Activated CD4-positive, alpha-beta T cell treated with anti-CD3 and anti-CD28 coated beads for 36 hours (primary cell): ENCODE measurements at regions not wholly inside any gene's neighbourhood (a gene's known extent, or its start where the extent isn't known, plus 50 kb on each side); places are given as distances from the start of the nearest gene placed in this dataset.

Experiments
- ATAC-seq: fragments of 200-7000 bp; cut with Tn5 transposase; one replicate; pipeline ENCODE4 v1.10.0; 2021; ENCODE audit warnings: mild to moderate bottlenecking, moderate library complexity
- CTCF ChIA-PET: fragments of 350-600 bp; sonication (Branson Sonifier 250); formaldehyde crosslinking; loops from one replicate; lab custom pipeline; 2021; ENCODE audit warnings: antibody characterized with exemption; lab: Charles Lee
- POLR2A ChIA-PET: fragments of 350-600 bp; sonication (Branson Sonifier 250); formaldehyde crosslinking; loops from one replicate; lab custom pipeline; 2021; ENCODE audit warnings: antibody characterized with exemption, inconsistent platforms; lab: Charles Lee
- DNase-seq: peaks from one replicate; pipeline ENCODE4 v3.0.0-alpha.2; 2020
- H3K27ac Mint-ChIP-seq: one replicate; pipeline ENCODE4 v1.8.0; 2021; ENCODE audit warnings: mixed read lengths
- H3K27me3 Mint-ChIP-seq: one replicate; pipeline ENCODE4 v1.8.0; 2021; ENCODE audit warnings: mixed read lengths
- H3K36me3 Mint-ChIP-seq: one replicate; pipeline ENCODE4 v1.8.0; 2021; ENCODE audit warnings: low read depth, mixed read lengths
- H3K4me1 Mint-ChIP-seq: one replicate; pipeline ENCODE4 v1.8.0; 2021; ENCODE audit warnings: mixed read lengths
- H3K4me3 Mint-ChIP-seq: one replicate; pipeline ENCODE4 v1.8.0; 2021; ENCODE audit warnings: mild to moderate bottlenecking, moderate library complexity, mixed read lengths
- H3K9me3 Mint-ChIP-seq: one replicate; pipeline ENCODE4 v1.8.0; 2021; ENCODE audit warnings: low read depth, mixed read lengths
- intact Hi-C, 2 experiments: fragments of 100-400 bp; cut with DNase I in 1 of 2; cut with micrococcal nuclease in 1 of 2; formaldehyde crosslinking; loops; one replicate each; pipeline versions ENCODE4 v1.14.2 to v1.15.1; 2022 to 2024; cut with DNase I, micrococcal nuclease

- no peaks in the 10 kb centered on the region for H3K9me3 Mint-ChIP-seq
- H3K27ac Mint-ChIP-seq = no peak overlapping the region
- POLR2A ChIA-PET = no interaction called here
- no peaks in the 10 kb centered on the region for H3K36me3 Mint-ChIP-seq
- no peaks in the 10 kb centered on the region for H3K4me1 Mint-ChIP-seq
- DNase-seq = no peak
- intact Hi-C loops = no loop called here
- no peak overlapping the region for H3K4me3 Mint-ChIP-seq
- CTCF ChIA-PET = interaction anchor here (0.6 kb wide), 1 partner anchor 16 kb away, joined by 3 read pairs; no protein-coding TSS in a partner anchor
- H3K27me3 Mint-ChIP-seq = peaks cover 20% of the 10 kb centered on the region
- no peak for ATAC-seq
These were observed 60.5 kb downstream of the NR2F2 start for GRCh38 chr15:96390986-96391385.

DNA sequence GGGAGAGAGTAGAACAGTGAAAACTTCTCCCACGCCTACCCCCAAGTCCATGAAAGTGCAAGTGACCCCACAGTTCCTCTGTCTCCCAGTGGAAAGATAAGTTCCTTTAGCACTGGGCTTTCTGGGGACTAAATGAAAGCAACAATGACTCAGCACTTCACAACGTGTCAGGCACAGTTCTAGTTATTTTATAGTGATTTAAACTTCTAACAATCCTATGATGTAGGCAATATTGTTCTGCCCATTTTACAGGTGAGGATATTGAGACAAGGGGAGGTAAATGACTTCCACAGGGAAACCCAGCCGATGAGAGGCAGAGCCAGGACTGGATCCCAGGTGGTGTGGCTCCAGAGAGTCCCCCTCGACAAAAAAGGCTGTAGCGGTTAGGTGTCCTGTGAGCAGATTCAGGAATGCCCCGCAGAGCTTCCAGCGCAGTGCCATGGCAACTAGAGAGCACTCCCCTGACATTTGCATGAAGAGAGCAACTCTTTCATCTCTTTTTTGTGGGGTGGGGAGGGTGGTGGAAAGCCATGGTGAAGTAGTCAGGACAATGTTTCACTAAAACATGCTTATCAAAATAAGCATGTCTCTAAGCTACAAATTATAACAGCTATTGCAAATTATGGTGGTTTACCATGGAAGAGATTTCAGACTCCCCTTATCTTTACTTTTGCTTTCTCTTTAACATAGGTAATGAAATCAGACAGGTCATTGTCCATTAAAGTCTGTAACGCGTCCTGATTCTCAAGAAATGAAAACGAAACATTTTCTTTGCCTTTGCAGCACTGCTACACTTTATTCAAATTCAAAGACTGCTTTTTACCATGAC is 62.1 kb downstream of the NR2F2 start:
- no peak overlapping the region for H3K27ac Mint-ChIP-seq
- H3K27me3 Mint-ChIP-seq = peaks cover 20% of the 10 kb centered on the region
- POLR2A ChIA-PET = no interaction called here

GRCh38 chr15:96393209-96393513 is 62.7 kb downstream of the NR2F2 start:
- Mint-ChIP-seq H3K4me1 (no peaks in the 10 kb centered on the region), H3K4me3 (no peak overlapping the region), H3K27ac (no peak overlapping the region), H3K36me3 (no peaks in the 10 kb centered on the region), H3K9me3 (no peaks in the 10 kb centered on the region), H3K27me3 (peaks cover 20% of the 10 kb centered on the region)
- ChIA-PET CTCF (no interaction called here), POLR2A (no interaction called here)
- intact Hi-C loops = no loop called here
- no peak for ATAC-seq
- DNase-seq = no peak

More for the DNA sequence above, 62.1 kb downstream of the NR2F2 start:
- CTCF ChIA-PET = no interaction called here
- Mint-ChIP-seq H3K36me3 (no peaks in the 10 kb centered on the region), H3K4me1 (no peaks in the 10 kb centered on the region), H3K9me3 (no peaks in the 10 kb centered on the region), H3K4me3 (no peak overlapping the region)
- intact Hi-C loops = no loop called here
- ATAC-seq = no peak
- DNase-seq = no peak

DNA sequence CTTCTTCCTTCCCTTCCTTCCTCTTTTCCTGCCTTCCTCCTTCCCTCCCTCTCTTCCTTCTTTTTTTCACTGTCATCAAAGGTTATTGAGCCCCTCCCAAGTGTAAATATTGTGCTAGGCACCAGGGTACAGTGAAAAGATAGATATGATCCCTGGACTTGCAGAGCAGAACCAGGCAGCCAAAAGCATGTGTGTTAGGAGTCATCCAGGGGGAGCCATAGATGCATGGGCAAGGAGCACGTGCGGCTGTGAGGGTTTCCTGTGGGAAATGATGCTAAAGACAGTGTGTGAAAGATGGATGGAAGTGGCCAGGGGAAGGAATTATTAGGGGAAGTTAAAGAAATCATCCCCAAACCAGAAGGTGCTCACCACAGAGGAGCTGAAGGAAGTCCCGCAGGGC is 65.2 kb downstream of the NR2F2 start:
- no peaks in the 10 kb centered on the region for H3K4me1 Mint-ChIP-seq
- peaks cover 10% of the 10 kb centered on the region for H3K27me3 Mint-ChIP-seq
- H3K4me3 Mint-ChIP-seq = no peak overlapping the region
- DNase-seq = no peak
- no peak for ATAC-seq
- H3K36me3 Mint-ChIP-seq = no peaks in the 10 kb centered on the region
- H3K27ac Mint-ChIP-seq = no peak overlapping the region
- POLR2A ChIA-PET = no interaction called here
- H3K9me3 Mint-ChIP-seq = no peaks in the 10 kb centered on the region
- CTCF ChIA-PET = no interaction called here
- intact Hi-C loops = no loop called here

GRCh38 chr15:96398776-96399175 is 68.3 kb downstream of the NR2F2 start:
- no peak for ATAC-seq
- ChIA-PET POLR2A (no interaction called here), CTCF (no interaction called here)
- Mint-ChIP-seq H3K9me3 (no peaks in the 10 kb centered on the region), H3K27me3 (peaks cover 7% of the 10 kb centered on the region), H3K4me1 (no peaks in the 10 kb centered on the region), H3K36me3 (no peaks in the 10 kb centered on the region), H3K27ac (no peak overlapping the region), H3K4me3 (no peak overlapping the region)
- no peak for DNase-seq
- intact Hi-C loops = no loop called here

DNA sequence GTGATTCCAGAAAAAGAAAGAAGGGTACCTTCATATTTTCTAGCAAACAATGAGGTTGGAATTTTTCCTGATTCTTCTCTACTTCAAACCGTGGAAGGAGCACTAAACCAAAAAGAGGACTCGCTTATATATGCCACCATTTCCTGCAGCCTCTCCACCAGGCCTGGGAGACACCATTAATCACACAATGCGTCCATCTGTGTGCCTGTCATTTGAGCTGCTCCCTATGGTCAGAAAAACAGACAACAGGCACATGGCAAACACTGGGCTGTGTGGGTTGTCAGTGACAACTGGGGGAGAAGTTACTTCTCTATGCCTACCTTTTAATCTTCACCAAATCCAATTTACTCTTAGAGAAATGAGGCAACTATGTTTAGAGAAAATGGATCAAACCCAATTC is 71.9 kb downstream of the NR2F2 start:
- Mint-ChIP-seq H3K27me3 (peaks cover 17% of the 10 kb centered on the region), H3K9me3 (no peaks in the 10 kb centered on the region), H3K36me3 (no peaks in the 10 kb centered on the region), H3K4me3 (no peak overlapping the region), H3K4me1 (no peaks in the 10 kb centered on the region), H3K27ac (no peak overlapping the region)
- CTCF ChIA-PET = no interaction called here
- DNase-seq = no peak
- intact Hi-C loops = no loop called here
- no peak for ATAC-seq
- POLR2A ChIA-PET = no interaction called here

DNA sequence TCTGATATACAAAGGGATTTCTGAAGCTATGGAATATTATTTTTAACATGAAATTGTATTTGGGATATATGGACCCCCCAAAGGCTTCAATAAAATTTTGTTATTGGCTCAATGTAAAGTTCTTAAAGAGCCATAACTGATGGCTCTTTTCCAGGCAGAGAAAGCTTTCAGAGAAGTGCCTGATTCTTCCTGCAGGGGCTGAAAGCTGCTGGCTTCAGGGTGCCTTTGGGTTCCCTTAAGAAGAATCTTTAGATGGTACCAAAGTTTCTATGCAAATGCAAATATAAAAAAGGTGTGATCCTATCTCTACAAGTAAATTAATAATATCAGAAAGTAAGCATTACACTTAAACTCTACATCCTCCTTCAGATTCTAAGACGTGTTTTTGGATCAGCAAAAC is 72.6 kb downstream of the NR2F2 start:
- POLR2A ChIA-PET = no interaction called here
- H3K4me3 Mint-ChIP-seq = no peak overlapping the region
- ATAC-seq = no peak

DNA sequence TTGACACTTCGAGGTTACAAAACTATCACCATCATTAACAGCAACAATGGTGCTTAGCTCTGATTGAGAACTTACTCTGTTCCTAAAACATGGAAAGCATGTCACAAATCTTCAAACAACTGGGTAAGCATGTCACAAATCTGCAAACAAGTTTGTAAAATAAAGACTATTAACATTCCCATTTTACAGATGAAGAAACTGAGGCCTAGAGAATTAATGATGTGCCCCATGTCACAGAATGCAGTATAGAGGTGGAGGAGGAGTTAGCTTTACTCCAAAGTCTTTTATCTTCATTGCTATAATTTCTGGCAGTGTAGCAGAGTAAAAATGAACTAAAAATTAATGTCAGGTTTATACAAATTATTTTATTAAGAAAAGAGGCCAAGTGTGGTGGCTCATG is 73.4 kb downstream of the NR2F2 start:
- no peak for DNase-seq
- intact Hi-C loops = no loop called here
- CTCF ChIA-PET = no interaction called here
- Mint-ChIP-seq H3K27me3 (peaks cover 28% of the 10 kb centered on the region), H3K9me3 (no peaks in the 10 kb centered on the region), H3K4me1 (peaks cover under 1% of the 10 kb centered on the region), H3K4me3 (no peak overlapping the region), H3K27ac (no peak overlapping the region), H3K36me3 (no peaks in the 10 kb centered on the region)
- ATAC-seq = no peak
- POLR2A ChIA-PET = no interaction called here

More for the DNA sequence above, 72.6 kb downstream of the NR2F2 start:
- Mint-ChIP-seq H3K4me1 (no peaks in the 10 kb centered on the region), H3K36me3 (no peaks in the 10 kb centered on the region), H3K27ac (no peak overlapping the region), H3K9me3 (no peaks in the 10 kb centered on the region), H3K27me3 (peaks cover 22% of the 10 kb centered on the region)
- intact Hi-C loops = no loop called here
- CTCF ChIA-PET = no interaction called here
- DNase-seq = no peak

GRCh38 chr15:96404560-96404959 is 74.1 kb downstream of the NR2F2 start:
- Mint-ChIP-seq H3K9me3 (no peaks in the 10 kb centered on the region), H3K27me3 (peaks cover 32% of the 10 kb centered on the region), H3K4me1 (peaks cover 3% of the 10 kb centered on the region), H3K27ac (no peak overlapping the region), H3K4me3 (no peak overlapping the region), H3K36me3 (no peaks in the 10 kb centered on the region)
- DNase-seq (no peak), ATAC-seq (no peak)
- intact Hi-C loops = no loop called here
- ChIA-PET POLR2A (no interaction called here), CTCF (no interaction called here)

- DNase-seq = no peak
- intact Hi-C loops = no loop called here
- Mint-ChIP-seq H3K9me3 (no peaks in the 10 kb centered on the region), H3K4me1 (peaks cover 3% of the 10 kb centered on the region), H3K4me3 (no peak overlapping the region), H3K27ac (no peak overlapping the region), H3K27me3 (peaks cover 48% of the 10 kb centered on the region), H3K36me3 (no peaks in the 10 kb centered on the region)
- ChIA-PET POLR2A (no interaction called here), CTCF (no interaction called here)
- no peak for ATAC-seq
These were observed 75.8 kb downstream of the NR2F2 start for GRCh38 chr15:96406291-96406690.

GRCh38 chr15:96406701-96407100 is 76.2 kb downstream of the NR2F2 start:
- POLR2A ChIA-PET = no interaction called here
- ATAC-seq (no peak), DNase-seq (no peak)
- H3K36me3 Mint-ChIP-seq = no peaks in the 10 kb centered on the region
- intact Hi-C loops = no loop called here
- peaks cover 51% of the 10 kb centered on the region for H3K27me3 Mint-ChIP-seq
- no peak overlapping the region for H3K4me3 Mint-ChIP-seq
- peaks cover 3% of the 10 kb centered on the region for H3K4me1 Mint-ChIP-seq
- CTCF ChIA-PET = no interaction called here
- no peaks in the 10 kb centered on the region for H3K9me3 Mint-ChIP-seq
- no peak overlapping the region for H3K27ac Mint-ChIP-seq

DNA sequence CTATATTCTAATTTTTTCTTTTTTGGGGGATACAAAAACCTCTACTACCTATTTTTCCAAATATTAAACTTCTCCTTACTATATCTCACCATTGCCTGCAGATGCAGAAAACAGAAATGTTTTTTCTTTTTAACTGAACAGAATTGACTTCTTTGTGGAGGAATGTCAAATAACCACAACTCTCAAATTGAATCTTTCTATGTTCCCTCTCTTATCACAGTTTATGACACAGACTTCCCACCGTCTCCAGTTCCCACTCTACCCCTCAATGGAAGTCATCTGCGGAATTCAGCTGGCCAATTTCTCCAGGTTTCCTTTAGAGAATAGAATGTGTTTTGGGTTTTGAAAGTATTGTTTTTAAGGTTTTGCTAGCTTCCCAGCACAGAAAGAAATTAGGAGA is 77.0 kb downstream of the NR2F2 start:
- no peak overlapping the region for H3K27ac Mint-ChIP-seq
- CTCF ChIA-PET = interaction anchor here (0.7 kb wide), 1 partner anchor 16 kb away, joined by 3 read pairs; no protein-coding TSS in a partner anchor

More for the DNA sequence above, 77.0 kb downstream of the NR2F2 start:
- no peak for ATAC-seq
- Mint-ChIP-seq H3K27me3 (peaks cover 57% of the 10 kb centered on the region), H3K9me3 (no peaks in the 10 kb centered on the region), H3K4me1 (peaks cover 3% of the 10 kb centered on the region), H3K4me3 (no peak overlapping the region), H3K36me3 (no peaks in the 10 kb centered on the region)
- intact Hi-C loops = no loop called here
- DNase-seq = no peak
- POLR2A ChIA-PET = no interaction called here
